Anterior cingulate cortex (tissue), 58 donors: ENCODE measurements at regions not wholly inside any gene's neighbourhood (a gene's known extent, or its start where the extent isn't known, plus 50 kb on each side); places are given as distances from the start of the nearest gene placed in this dataset.
"Not testable (repeated sequence)": the region's sequence is repeated elsewhere in the genome, so short reads cannot be mapped to it uniquely, and the experiment has no call there.

Experiments
- DNase-seq, 58 donors: peaks; one replicate each; lab custom pipeline; 2025; lab: John Stamatoyannopoulos, UW

DNA sequence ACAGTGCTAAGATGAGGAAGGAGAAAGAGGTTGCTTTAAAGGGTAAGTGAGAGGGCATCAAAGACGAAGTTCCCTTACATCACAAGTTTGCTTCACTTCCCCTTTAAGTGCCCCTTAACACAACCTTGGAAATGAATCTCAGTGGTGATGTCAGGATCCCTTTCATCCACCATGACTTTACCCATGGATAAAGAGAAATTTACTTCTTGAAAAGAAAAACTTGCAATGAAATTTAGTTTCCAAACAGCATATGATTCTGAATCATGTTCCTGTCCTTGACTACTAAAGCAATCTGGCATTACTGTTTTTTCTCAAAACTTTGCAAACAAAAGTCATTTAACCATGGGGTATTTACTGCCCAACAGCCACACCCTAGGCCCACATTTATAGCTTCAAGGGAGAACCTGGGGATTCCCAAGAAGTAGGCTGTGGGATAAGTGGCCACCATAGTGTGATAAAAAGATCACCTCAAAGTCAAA, 135.9 kb downstream of the ITGB8 start:
- DNase-seq, result no peak

DNA sequence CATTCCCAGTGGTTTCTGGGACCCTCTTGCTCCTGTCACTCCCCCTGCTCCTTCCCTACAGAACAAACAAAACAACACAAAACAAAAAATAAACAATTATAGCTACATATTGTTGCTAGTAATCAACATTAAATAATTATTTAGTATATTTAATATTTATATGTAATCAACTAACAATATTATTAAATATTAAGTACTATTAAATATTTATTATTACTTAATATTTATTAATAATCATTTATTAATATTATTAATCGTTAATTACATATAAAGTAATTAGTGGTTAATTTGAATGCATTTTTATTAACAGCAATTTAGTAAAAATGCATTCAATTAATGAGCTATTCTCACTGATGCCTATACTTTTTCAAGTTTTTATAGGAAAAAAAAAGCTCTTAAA, 139.4 kb downstream of the ITGB8 start:
- no peak for DNase-seq

DNA sequence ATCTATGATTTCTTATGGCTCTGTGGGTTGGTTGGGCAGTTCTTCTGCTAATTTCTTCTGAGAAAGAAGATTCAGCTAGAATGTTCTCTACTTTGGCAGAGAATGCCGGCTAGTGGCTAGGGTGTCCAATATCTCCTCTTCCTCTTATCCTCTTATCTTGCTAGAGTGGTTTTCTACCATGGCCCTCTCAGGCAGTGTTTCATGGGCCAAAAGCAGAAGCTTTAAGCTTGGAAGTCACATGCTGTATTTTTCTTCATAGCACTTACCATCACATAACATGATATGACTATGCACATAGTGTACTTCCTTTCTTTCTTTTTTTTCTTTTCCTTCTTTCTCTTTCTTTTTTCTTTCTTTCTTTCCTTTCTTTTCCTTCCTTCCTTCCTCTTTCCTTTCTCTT, 140.0 kb downstream of the ITGB8 start:
- DNase-seq, result no peak

DNA sequence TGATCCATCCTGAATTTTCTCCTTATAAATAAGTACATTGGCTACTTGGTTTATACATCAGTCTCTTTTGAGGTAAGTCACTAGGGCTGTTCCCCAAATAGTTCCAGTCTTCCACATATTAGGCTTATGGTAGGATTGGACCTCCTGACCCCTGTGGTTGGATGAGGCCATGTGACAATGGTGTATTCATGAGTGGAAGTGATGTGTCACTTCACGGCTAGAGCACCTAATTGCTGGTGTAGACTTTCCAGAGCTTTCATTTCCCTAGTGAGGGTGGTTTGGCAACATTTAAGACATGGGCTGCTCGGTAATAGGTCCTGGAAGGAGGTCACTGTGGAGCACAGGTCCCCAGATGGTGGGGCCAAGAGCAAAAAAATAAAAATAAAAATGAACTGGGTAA, 141.2 kb upstream of the ABCB5 start:
- no peak for DNase-seq

DNA sequence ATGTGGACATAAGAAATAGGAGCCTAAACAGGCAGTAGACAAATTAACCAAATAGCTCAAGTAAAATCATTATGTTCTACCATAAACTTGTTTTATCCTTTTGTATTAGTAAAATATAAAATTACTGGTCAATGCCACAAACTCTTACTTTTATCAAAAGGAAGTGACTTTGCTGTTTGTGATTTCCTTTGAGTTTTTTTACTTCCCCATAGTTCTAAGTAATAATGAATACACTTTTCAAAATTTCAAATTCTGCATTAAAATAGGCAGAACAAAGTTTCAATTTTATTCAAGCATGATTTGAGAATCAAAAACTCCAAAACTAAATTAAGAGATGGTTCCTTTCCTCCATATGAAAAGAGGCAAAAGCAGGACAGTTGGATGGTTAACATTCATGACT, 139.7 kb upstream of the ABCB5 start:
- DNase-seq, result no peak

DNA sequence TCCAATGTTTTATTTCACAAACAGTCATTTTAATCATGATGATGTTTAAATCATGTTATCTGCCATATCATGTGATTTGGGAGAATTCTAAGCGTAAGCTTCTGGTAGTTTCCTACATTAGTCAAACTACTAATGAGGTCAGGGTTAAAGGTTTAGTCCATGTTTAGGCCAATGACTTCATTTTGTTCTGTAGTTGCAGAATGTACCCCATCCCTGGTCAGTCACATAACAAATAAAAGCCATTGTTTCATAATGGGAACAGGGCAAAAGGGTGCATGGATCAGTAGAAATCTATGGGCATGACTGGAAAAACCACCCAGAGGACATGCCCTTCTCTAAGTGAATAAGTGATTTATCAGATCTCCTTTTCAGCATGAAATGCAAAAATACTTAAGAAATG, 138.4 kb upstream of the ABCB5 start:
- no peak for DNase-seq

DNA sequence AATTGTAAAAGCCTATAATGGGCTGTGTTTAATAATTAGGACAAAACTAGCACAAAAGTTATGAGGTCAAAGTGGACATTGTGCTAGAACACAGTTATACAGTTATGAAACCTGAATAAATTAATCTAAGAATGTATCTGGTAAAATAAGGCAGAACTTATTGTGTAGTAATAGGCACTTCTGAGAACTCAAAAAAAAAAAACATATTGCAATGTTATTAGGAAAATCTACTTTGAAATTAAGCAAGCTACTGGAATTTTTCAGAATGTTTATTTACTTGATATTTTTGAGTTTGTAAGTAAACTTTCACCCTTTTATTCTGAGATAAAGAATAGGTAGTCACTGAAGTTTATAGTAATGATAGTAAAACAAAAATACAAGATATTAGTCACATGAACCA, 135.8 kb upstream of the ABCB5 start:
- no peak for DNase-seq

DNA sequence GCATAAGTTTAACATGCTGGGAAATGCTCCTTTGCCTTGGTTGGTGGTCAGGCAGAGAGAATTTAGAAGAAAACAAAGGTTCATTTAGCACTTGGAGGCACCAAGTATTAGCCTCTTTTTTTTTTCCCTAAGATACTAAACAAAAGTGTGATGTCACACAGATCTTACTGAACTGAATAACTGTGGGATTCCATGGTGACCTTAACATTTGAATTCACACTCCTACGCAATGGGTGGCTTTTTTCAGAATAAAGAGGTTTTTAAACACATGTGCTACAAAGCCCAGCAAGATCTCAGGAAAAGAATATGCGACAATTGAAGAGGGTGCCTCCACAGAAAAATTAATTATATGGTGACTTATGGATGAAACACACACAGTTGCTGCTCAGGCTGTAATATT, 133.4 kb upstream of the ABCB5 start:
- no peak for DNase-seq

DNA sequence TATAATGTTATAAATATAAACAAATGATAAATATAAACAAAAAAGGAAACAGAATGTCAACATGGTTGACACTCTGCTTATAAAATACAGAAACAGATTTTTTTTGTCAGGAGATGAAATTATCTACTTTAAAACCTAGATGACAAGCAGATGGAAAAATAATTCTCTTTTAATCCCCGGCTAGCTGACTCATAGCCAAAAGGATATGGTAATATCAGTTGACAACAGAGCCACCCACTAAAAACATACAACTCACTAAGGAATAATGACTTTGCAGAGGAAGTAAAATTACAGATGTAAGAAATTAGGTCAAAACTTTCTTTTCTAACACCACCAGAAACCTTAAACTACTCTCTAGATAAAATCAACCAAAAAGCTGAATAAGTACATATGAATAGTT, 131.1 kb upstream of the ABCB5 start:
- DNase-seq, result no peak

DNA sequence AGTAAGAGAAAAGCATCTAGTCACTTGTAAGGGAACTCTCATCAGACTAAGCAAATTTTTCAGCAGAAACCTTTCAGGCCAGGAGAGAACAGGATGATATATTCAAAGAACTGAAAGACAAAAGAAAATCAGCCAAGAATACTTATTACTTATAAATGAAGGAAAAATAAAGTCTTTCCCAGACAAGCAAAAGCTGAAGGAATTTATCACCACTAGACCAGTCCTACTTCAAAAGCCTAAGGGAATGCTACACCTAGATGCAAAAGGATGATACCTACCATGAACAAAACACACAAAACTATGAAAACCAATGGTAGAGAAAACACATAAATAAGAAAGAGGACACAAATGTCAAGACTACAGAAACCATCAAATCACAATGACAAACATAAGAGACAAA, 126.6 kb upstream of the ABCB5 start:
- no peak for DNase-seq

DNA sequence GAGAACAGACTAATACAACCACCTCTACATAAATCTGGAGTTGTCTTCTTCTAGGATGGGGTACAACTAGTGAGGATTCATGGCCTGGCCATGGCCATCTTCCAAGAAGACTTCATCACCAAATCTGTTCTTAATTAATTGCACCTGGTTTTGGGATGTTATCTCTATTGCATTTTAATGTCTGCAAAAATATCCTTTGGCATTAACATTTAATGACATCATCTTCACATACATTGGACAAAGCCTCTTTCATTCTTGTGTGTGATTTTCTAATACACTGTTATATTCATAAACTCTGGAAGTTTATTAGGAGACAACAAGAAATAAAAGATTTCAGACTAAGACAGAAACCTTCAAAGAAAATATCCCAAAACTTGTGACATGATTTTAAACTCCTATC, 124.2 kb upstream of the ABCB5 start:
- DNase-seq, result no peak

DNA sequence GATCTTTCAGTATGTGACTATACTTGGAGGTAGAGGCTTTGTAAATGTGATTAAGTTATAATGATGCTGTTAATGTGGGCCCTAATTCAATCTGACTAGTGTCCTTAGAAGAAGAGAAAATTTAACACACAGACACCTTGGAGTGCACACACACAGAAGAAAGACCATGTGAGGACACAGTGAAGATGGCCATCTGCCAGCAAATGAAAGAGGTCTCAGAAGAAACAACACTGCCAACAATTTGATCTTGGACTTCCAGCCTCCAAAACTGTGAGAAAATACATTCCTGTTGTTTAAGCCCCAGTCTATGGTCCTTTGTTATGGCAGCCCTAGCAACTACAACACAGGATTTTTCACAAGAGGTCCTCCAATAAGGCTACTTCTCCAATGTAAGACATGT, 120.9 kb upstream of the ABCB5 start:
- no peak for DNase-seq

DNA sequence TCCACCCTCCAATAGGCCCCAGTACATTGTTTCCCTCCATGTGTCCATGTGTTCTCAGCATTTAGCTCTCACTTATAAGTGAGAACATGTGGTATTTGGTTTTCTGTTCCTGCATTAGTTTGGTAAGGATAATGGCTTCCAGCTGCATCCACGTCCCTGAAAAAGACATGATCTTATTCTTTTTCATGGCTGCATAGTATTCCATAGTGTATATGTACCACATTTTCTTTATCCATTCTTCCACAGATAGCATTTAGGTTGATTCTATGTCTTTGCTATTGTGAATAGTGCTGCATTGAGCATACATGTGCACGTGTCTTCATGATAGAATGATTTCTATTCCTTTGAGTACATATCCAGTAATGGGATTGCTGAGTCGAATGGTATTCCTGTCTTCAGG, 114.0 kb upstream of the ABCB5 start:
- not testable (repeated sequence) for DNase-seq

DNA sequence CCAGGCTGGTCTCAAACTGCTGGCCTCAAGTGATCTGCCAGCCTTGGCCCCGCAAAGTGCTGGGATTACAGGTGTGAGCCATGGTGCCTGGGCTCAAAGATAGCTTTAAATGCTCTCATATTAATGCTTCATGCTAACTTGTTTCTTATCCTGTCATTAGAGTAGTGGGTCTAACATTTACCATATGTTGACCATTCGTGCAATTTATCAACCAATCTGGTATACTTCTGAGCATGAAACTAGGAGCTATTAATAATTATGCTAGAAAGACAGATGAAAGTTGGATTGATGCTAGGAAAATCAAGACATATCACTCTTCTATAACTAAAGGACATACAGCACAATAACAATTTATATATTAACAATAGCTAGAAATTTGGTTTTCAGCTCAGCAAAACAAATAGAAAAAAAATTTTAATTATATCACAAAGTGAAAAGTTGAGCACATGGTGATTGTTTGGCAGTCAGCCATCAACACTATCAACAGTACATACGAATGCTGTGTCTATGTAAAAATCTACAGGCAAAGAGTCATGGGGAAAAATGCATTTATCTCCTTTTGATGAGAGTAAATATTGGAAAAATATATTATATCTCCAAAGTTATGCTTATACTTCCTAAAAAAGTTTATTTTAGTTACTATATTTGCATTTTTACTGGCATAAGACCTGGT, 112.1 kb upstream of the ABCB5 start:
- no peak for DNase-seq

DNA sequence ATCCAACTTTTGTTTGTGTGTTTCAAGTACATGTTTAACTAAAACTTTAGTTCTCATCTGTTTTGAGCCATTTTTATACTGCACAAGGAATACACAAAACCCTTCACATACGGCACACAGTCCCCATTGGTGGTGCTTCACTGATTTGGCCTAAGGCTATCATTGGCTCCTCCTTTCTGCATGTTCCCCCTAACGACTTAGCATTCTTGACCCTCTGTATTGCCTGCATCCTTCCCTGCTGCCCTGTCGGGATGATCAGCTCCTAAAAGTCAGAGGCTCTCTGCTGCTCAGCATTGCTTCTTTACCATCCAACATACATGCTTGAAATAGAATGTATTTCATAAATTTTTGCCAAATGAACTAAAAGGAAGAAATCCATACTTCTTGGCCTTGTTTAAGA, 111.4 kb upstream of the ABCB5 start:
- DNase-seq, result no peak

DNA sequence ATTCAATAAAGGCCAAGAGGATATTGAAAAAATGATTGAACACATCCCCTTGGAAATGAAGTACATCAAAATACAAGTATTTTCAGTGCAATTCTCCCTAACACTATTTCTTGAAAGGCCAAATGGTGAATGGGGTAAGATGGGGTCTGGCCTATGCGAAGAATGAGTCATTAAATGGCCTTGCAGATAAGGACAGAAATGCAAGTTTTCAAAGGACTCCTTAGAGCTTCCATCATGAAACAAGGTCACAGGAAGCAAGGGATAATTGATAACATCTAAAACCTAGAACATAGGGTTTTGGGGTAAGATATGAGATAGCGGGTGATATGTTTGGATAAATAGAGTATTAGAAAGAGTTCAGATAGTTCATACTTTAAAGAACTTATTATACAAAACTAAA, 109.3 kb upstream of the ABCB5 start:
- no peak for DNase-seq

DNA sequence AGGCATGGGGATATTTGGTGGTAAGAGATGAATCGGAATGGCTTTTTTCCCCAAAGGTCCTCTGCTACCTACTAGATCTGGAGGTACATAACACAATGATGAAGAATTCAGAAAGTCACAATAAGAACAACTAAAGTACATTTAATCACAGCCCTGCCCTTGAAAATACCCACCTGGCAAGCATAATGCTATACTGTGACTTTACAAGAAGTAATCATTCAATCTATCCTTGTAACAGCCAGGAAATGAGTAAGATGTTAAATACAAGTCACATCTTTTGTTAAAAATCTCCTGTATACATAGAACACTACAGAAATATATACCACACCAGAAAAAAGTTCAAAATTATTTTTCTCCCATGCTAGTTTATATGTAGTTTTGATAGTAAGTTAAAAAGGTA, 108.3 kb upstream of the ABCB5 start:
- no peak for DNase-seq

DNA sequence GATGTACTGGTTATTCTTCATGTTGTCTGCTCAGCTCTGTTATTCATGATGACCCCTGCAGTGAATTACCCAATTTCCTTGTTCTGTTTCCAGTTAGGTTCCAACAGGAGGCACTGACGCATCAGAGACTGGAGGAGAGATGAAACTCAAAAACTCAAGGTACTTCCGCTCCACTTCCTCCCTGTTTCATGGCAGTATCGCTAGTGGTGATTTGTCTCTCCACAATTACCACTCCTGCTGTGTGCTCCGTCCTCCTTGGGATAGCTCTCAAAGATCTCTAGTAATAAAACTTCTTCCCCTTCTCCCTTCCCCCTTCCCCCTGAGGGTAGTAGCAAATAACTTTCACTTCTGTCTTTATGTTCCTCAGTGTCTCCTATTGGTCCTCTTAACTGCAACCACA, 107.4 kb upstream of the ABCB5 start:
- DNase-seq, result peak in 1 of 58 donors; percentile 9

DNA sequence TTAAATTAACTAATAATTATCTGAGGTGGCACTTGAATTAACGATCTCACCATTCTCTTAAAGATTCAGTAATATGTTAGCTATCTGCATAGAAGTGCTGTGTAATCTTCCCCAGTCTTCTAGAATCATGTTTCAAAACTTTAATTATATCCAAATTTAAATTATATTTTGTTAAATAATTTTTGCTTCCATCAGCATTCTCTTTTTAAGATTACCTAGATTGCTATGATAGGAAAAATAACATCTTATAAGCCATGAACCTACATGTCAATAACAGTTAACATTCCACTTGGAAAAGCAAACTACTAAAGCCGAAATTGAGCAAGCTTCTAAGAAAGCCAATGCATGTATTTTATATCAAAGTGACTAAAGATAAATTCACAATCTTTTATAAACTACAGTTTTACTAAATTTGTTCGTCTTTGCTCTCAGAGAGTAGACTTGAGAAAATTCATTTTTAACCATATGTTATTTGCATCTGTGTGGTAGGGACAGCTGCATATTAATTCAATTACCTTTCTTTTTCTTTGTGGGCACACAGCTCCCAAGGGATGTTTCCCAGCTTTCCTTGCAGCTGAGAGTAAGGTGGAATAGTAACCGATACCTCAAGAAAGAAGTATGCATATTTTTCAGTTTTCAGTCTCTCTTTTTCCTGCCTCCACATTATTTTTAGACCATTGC, 105.4 kb upstream of the ABCB5 start:
- no peak for DNase-seq

DNA sequence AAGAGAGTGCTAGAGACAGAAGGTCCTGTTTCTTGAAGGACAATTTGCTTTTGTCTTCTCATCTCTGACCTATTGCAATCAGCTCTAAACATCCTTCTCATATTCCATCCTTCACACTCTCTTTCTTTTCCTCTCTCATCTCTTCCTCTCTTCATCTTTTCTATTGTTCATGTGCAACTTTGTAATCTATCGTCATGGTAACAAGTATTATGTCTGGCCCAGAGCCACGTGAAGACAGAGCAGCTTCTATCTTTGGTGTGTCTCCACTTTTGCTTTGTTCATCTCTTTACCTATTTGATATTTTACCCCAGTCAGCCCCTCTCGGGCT, 104.9 kb upstream of the ABCB5 start:
- DNase-seq, result no peak

DNA sequence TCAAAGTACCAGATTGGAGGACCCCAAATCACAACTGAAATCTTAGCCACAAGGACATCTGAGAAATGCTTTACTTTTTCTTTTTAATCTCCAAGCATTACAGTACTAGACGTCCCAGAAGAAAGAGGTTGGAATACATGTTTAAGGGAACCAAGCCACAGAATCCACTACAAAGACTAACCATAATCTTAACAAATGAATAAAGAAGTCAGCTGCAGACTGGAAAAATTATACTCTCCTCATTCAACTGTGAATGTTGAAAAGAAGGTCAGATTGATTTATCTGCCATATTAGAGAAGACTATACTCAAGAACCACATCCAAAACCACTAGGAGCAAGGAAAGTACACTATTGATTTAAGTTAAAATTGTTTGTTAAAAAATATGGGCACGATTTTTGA, 102.1 kb upstream of the ABCB5 start:
- no peak for DNase-seq

DNA sequence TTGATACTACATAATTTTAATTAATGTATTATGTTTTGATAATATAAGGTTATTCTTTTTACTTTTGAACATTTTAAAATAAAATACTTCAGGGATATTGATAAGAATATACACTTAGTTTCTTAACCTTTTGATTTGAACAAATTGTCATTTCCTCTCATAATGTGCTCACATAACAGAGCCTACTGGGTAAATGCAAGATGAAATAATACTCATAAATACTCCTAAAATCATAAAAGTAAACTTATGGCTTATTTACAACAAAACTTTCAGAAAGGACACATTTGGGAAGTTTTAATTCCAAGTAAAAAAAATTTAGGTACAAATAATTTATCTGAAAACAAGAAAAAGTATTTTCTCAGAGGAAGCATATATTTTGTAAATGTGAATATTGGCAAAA, 101.6 kb upstream of the ABCB5 start:
- no peak for DNase-seq

DNA sequence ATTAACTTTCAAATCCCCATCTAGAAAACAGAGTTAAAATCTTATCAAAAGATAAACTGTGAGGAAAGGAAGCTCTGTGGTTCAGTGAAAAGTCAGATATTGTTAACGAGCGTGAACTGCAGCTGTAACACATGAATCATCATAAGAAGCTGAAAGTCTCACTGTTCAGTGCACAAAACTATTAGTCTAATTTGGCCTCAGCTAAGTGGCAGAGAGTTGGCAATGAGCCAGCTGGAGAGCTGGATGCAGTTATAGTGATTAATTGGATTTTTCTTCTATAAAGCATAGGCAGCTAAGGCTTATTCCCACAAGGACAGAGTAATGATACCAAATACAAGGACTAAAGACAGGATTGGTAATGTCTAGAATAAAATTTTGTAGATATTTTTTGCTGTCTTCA, 101.1 kb upstream of the ABCB5 start:
- DNase-seq, result peak in 33 of 58 donors; percentile 1 to 85 (median 17)
